ENCODE measurements at regions not wholly inside any gene's neighbourhood (a gene's known extent, or its start where the extent isn't known, plus 50 kb on each side); places are given as distances from the start of the nearest gene placed in this dataset.
"Not testable (repeated sequence)": the region's sequence is repeated elsewhere in the genome, so short reads cannot be mapped to it uniquely, and the experiment has no call there.

- DNase-seq (ENCODE audit: low read depth, low spot score), result no peak
Measured at GRCh38 chr10:129063212-129063611, 403.8 kb upstream of the MGMT start.

- no peak for DNase-seq (ENCODE audit: low read depth, low spot score)
Measured at GRCh38 chr10:129063877-129064276, 403.2 kb upstream of the MGMT start.

- DNase-seq (ENCODE audit: low read depth, low spot score), result not testable (repeated sequence)
Measured at GRCh38 chr10:129066529-129066928, 400.5 kb upstream of the MGMT start.

DNA sequence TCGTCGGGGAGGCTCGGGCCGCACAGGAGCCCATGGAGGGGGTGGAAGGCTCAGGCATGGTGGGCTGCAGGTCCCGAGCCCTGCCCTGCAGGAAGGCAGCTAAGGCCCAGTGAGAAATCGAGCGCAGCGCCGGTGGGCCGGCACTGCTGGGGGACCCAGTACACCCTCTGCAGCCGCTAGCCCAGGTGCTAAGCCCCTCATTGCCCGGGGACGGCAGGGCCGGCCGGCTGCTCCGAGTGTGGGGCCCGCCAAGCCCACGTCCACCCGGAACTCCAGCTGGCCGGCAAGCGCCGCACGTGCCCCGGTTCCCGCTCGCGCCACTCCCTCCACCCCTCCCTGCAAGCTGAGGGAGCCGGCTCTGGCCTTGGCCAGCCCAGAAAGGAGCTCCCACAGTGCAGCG is 395.6 kb upstream of the MGMT start:
- DNase-seq (ENCODE audit: low read depth, low spot score), result not testable (repeated sequence)

GRCh38 chr10:129074939-129075338 is 392.1 kb upstream of the MGMT start:
- no peak for DNase-seq (ENCODE audit: low read depth, low spot score)

DNA sequence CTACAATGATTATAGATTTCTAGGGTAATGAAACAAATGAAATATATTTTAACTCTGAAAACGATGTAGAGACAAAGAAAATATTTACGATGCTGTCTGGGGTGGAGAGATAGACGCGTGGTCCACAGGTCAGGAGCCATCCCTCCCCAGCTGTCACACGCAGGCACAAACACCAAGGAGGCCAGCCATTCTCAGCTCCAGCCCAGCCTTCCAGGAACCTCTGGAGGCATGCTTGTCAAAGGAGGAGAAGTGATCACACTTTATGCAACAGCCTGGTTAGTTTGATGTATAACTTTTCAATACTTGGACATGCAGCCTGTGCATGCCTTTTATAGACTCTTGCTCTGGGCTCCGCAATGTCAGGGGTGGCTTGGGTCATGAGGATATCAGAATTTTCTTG is 391.5 kb upstream of the MGMT start:
- no peak for DNase-seq (ENCODE audit: low read depth, low spot score)

- DNase-seq (ENCODE audit: low read depth, low spot score), result no peak
Measured at GRCh38 chr10:129075927-129076326, 391.1 kb upstream of the MGMT start.

GRCh38 chr10:129078346-129078745 is 388.7 kb upstream of the MGMT start:
- DNase-seq (ENCODE audit: low read depth, low spot score), result no peak

- no peak for DNase-seq (ENCODE audit: low read depth, low spot score)
Measured at GRCh38 chr10:129078746-129079145, 388.3 kb upstream of the MGMT start.

GRCh38 chr10:129079705-129080104 is 387.3 kb upstream of the MGMT start:
- no peak for DNase-seq (ENCODE audit: low read depth, low spot score)

GRCh38 chr10:129085811-129086210 is 381.2 kb upstream of the MGMT start:
- DNase-seq (ENCODE audit: low read depth, low spot score), result no peak

- DNase-seq (ENCODE audit: low read depth, low spot score), result no peak
Measured at GRCh38 chr10:129089341-129089740, 377.7 kb upstream of the MGMT start.

- no peak for DNase-seq (ENCODE audit: low read depth, low spot score)
Measured at GRCh38 chr10:129090165-129090564, 376.9 kb upstream of the MGMT start.

- DNase-seq (ENCODE audit: low read depth, low spot score), result no peak
Measured at GRCh38 chr10:129090618-129091366, 376.2 kb upstream of the MGMT start.

GRCh38 chr10:129093641-129094040 is 373.4 kb upstream of the MGMT start:
- DNase-seq (ENCODE audit: low read depth, low spot score), result no peak

DNA sequence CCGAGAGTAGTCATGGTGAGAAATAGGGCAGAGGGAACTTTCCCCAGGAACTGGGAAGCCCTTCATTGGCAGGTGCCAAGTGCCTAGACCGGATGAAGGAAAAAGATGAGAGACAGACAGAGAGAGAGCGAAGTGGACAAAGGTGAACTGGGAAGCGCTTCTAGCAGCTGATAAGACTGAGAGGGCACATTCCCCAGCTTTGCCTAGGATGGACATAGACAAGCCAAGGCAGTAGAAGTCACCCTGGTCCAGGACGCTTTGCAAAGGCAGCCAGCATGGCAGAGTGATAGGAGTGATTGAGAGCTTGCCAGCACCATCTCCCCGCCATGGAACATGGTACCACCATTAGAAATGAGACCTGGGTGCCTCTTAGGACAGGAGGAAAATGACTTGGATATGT is 372.8 kb upstream of the MGMT start:
- no peak for DNase-seq (ENCODE audit: low read depth, low spot score)

- no peak for DNase-seq (ENCODE audit: low read depth, low spot score)
Measured at GRCh38 chr10:129094861-129095260, 372.2 kb upstream of the MGMT start.

DNA sequence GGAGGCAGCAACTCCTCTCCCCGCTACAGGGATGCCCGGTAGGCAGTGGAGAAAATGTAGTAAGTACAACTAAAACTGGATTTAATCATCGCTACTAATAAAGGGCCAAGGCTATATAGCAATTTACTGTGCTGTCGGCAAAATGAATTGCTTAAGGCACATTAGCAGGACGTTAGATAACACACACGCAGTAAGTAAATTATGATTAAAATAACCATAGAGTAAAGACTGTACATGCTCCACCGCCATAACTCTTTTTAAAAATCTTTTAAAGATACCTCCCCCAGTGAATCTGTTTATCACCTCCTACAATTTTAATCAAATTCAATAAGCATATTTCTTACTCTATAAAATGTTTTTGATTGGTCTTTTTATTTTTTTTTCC is 371.4 kb upstream of the MGMT start:
- DNase-seq (ENCODE audit: low read depth, low spot score), result no peak

DNA sequence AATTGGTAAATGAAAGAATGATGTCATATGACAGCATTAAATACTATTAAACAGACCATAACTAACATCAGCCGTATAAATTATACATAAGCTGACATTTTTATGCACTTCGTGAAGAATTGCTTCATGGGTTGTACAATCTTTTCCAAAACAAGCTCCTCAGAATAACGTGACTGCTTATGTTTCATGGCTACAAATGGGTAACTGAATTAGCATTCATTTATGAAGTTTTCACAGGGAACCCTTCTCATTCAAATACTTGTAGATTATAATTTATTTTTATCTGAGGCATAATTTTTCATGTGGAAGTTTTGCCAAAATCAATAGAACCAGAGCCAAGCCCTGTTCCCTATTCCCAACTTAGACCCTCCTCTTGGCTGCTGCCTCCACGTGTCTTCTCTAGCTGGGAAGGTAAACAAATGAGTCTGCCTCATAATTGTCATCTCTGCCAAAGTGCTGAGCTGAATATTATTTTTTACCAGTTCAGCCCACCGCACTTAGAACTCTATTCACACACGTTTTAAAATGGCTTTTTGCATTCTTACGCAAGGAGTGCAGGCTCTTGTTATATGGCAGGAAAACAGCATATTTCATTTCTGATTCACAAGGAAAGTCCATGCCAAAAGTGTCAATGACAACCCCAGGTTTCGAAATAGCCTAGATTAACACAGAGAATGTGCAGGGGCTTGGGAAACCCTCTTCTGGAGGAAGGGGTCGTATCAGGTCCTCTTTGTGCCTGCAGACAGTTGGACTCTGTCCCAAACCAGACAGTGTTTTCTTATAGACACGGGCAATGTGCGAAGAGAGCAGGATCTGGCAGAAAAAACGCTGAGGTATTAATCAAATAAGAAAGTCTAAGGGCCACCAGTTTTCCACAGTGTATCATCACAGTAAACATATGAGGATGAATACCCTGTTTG is 370.7 kb upstream of the MGMT start:
- DNase-seq (ENCODE audit: low read depth, low spot score), result peak; percentile 90

GRCh38 chr10:129097776-129098330 is 369.2 kb upstream of the MGMT start:
- DNase-seq (ENCODE audit: low read depth, low spot score), result no peak

GRCh38 chr10:129098517-129098916 is 368.5 kb upstream of the MGMT start:
- no peak for DNase-seq (ENCODE audit: low read depth, low spot score)

DNA sequence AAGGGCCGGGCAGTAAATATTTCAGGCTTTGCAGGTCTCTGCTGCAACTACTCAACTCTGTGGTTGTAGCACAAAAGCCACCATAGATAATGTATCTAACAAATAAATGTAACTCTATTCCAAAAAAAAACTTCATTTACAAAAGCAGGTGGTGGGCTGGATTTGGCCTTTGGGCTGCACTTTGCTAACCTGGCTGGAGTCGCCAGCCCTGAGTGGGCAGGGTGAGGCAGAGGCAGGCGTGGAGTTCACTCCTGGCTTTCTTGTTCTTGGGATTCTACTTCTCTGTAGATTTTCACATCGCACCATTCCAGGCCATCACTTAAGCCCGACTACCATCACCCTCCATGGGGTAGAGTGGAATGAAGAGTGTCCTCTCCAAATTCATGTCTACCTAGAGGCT is 367.6 kb upstream of the MGMT start:
- no peak for DNase-seq (ENCODE audit: low read depth, low spot score)

- DNase-seq (ENCODE audit: low read depth, low spot score), result no peak
Measured at GRCh38 chr10:129099992-129100391, 367.0 kb upstream of the MGMT start.
